Panc1 (cell line): ENCODE measurements at regions not wholly inside any gene's neighbourhood (a gene's known extent, or its start where the extent isn't known, plus 50 kb on each side); places are given as distances from the start of the nearest gene placed in this dataset.

Experiments
- ATAC-seq: fragments of 200-7000 bp; cut with Tn5 transposase; 2 replicates; pipeline ENCODE4 v1.9.1; 2020; ENCODE audit warnings: mild to moderate bottlenecking, moderate library complexity
- BruUV-seq: library from RNA; stranded (reverse); fragments of 400-500 nt; replicated peaks from 2 replicates; lab custom pipeline; 2021; lab: Mats Ljungman, UMichigan
- CTCF ChIA-PET: fragments of 300-600 bp; sonication (Branson Sonifier 250); formaldehyde crosslinking; loops from one replicate; lab custom pipeline; 2022; ENCODE audit warnings: antibody characterized with exemption; lab: Charles Lee
- POLR2A ChIA-PET: fragments of 300-600 bp; sonication (Branson Sonifier 250); formaldehyde crosslinking; loops from one replicate; lab custom pipeline; 2022; ENCODE audit warnings: antibody characterized with exemption; lab: Charles Lee
- DNase-seq: peaks from one replicate; pipeline ENCODE4 v3.0.0-alpha.2; 2010; ENCODE audit warnings: low read depth, low spot score
- H3K27ac ChIP-seq: 2 replicates; pipeline ENCODE4 v1.5.1; 2011; ENCODE audit warnings: mild to moderate bottlenecking, low read length, inconsistent platforms
- H3K27me3 ChIP-seq: fragments of 200-500 bp; sonication (Bioruptor generic); 2 replicates; pipeline ENCODE4 v1.6.0; 2014; ENCODE audit warnings: low read length, inconsistent platforms; ENCODE audit not compliant: control insufficient read depth, insufficient read depth
- H3K36me3 ChIP-seq: fragments of 200-500 bp; sonication (Bioruptor generic); 2 replicates; pipeline ENCODE4 v1.5.1; 2014; ENCODE audit warnings: inconsistent platforms, mild to moderate bottlenecking, low read length, moderate library complexity; ENCODE audit not compliant: control insufficient read depth, insufficient read depth
- H3K4me1 ChIP-seq: 2 replicates; pipeline ENCODE4 v1.5.1; 2011; ENCODE audit warnings: inconsistent platforms, mild to moderate bottlenecking, low read length, moderate library complexity; ENCODE audit not compliant: control insufficient read depth, insufficient read depth
- H3K4me3 ChIP-seq, 2 experiments: 2 replicates each; pipeline ENCODE4 v1.5.1; 2011 to 2012; ENCODE audit warnings: low read depth in 2 of 2, low read length in 2 of 2, mild to moderate bottlenecking in 2 of 2, inconsistent platforms in 1 of 2, moderate library complexity in 1 of 2
- H3K9me3 ChIP-seq: fragments of 200-500 bp; sonication (Bioruptor generic); 2 replicates; pipeline ENCODE4 v1.5.1; 2014; ENCODE audit warnings: low read depth, mild to moderate bottlenecking, inconsistent platforms, low read length, moderate library complexity; ENCODE audit not compliant: control insufficient read depth, insufficient read depth
- POLR2AphosphoS5 ChIP-seq: IDR thresholded peaks from 2 replicates; pipeline ENCODE4 v1.6.1; 2012; ENCODE audit warnings: mild to moderate bottlenecking, low read depth, low read length, moderate library complexity
- SIN3A ChIP-seq: IDR thresholded peaks from 2 replicates; pipeline ENCODE4 v1.6.1; 2012; ENCODE audit warnings: low read depth, mild to moderate bottlenecking, low read length, moderate library complexity, borderline replicate concordance; ENCODE audit not compliant: insufficient read depth
- TCF7L2 ChIP-seq: IDR thresholded peaks from 2 replicates; pipeline ENCODE4 v1.6.1; 2011; ENCODE audit warnings: mild to moderate bottlenecking, low read depth, low read length, inconsistent platforms
- in situ Hi-C: cut with HindIII; loops from 2 replicates; pipeline ENCODE4 v1.10.0; 2016; ENCODE audit warnings: low sequenced_read_pairs, low pct_unique_long_range_greater_than_20kb
- intact Hi-C: fragments of 100-400 bp; cut with micrococcal nuclease; formaldehyde crosslinking; loops from one replicate; pipeline ENCODE4 v1.10.0; 2022; ENCODE audit not compliant: unreplicated experiment
- TF ChIP-seq, protein P1 (sequence below), 2 experiments: IDR thresholded peaks; 2 replicates each; pipeline ENCODE4 v1.6.1; 2011 to 2012; ENCODE audit warnings: low read depth in 2 of 2, control low read depth in 1 of 2, low read length in 1 of 2, mild to moderate bottlenecking in 1 of 2, moderate library complexity in 1 of 2; ENCODE audit not compliant: insufficient read depth in 1 of 2
- TF ChIP-seq, protein P2 (sequence below): fragments of 450-650 bp; IDR thresholded peaks from 2 replicates; pipeline ENCODE4 v1.5.1; 2017; ENCODE audit warnings: mild to moderate bottlenecking

DNA sequence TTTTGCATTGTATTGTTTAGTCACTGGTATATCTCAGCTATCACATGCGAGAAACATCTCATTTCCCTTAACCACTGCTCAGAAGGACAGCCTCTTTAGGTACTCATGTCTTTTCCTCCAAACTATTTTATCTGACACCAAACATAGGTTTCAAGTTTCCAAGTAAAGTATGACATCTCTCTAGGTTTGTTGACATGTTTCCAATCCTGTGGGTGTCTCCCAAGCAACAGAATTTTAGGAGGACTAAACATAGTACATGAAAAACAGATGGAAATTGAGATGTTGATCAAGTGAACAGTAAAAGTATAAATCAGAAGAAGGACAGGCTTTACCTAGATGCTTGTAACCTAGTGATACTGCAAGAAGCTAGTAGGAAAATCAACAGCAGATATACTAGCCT is 371.4 kb downstream of the DTHD1 start:
- no peak for TF ChIP-seq POLR2AphosphoS5
- TF ChIP-seq, protein P1, sequence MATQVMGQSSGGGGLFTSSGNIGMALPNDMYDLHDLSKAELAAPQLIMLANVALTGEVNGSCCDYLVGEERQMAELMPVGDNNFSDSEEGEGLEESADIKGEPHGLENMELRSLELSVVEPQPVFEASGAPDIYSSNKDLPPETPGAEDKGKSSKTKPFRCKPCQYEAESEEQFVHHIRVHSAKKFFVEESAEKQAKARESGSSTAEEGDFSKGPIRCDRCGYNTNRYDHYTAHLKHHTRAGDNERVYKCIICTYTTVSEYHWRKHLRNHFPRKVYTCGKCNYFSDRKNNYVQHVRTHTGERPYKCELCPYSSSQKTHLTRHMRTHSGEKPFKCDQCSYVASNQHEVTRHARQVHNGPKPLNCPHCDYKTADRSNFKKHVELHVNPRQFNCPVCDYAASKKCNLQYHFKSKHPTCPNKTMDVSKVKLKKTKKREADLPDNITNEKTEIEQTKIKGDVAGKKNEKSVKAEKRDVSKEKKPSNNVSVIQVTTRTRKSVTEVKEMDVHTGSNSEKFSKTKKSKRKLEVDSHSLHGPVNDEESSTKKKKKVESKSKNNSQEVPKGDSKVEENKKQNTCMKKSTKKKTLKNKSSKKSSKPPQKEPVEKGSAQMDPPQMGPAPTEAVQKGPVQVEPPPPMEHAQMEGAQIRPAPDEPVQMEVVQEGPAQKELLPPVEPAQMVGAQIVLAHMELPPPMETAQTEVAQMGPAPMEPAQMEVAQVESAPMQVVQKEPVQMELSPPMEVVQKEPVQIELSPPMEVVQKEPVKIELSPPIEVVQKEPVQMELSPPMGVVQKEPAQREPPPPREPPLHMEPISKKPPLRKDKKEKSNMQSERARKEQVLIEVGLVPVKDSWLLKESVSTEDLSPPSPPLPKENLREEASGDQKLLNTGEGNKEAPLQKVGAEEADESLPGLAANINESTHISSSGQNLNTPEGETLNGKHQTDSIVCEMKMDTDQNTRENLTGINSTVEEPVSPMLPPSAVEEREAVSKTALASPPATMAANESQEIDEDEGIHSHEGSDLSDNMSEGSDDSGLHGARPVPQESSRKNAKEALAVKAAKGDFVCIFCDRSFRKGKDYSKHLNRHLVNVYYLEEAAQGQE (IDR thresholded peaks at IDR 0.05; ENCODE audit: insufficient read depth in 1 of 2, low read depth in 2 of 2, low read length in 1 of 2), result no peak
- Histone ChIP-seq H3K9me3 (no peaks in the 10 kb centered on the region), H3K4me1 (no peaks in the 10 kb centered on the region), H3K4me3 (no peak overlapping the region), H3K27me3 (no peaks in the 10 kb centered on the region), H3K36me3 (no peaks in the 10 kb centered on the region), H3K27ac (no peak overlapping the region)
- DNase-seq, result no peak
- ChIA-PET CTCF (no interaction called here), POLR2A (no interaction called here)
- intact Hi-C loops, result no loop called here
- in situ Hi-C loops, result no loop called here
- no TSS peak for BruUV-seq
- ATAC-seq, result no peak

DNA sequence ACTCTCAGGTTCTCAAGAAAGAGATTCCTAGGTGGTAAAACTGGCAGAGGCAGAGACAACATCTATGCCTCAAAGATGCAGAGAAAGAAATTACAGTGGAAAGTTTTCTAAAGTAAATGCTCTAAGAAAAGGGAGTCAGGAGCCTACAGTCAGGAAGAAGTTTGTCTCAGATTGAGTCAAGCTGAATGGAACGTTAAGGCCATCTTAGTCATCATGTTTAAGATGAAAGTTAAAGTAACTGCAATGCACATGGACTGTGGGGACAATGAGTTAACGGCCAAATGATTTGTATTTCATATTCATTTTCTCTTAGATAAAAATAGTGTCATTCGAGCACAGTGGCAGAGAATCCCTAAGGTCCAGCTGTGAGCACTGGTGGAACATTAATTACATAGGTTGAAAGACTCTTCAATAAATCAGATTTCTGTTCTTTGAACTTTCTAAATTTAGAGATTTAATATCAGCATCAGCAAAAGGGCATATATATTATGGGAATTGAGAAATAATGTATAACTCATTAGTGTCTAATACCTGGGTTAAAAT is 384.6 kb downstream of the DTHD1 start:
- H3K36me3 ChIP-seq, result no peaks in the 10 kb centered on the region
- no peak overlapping the region for H3K27ac ChIP-seq
- TF ChIP-seq POLR2AphosphoS5 (no peak), TCF7L2 (no peak), SIN3A (no peak)
- TF ChIP-seq, protein P1 (IDR thresholded peaks at IDR 0.05; ENCODE audit: insufficient read depth in 1 of 2, low read depth in 2 of 2, low read length in 1 of 2), result no peak
- TF ChIP-seq, protein P2, sequence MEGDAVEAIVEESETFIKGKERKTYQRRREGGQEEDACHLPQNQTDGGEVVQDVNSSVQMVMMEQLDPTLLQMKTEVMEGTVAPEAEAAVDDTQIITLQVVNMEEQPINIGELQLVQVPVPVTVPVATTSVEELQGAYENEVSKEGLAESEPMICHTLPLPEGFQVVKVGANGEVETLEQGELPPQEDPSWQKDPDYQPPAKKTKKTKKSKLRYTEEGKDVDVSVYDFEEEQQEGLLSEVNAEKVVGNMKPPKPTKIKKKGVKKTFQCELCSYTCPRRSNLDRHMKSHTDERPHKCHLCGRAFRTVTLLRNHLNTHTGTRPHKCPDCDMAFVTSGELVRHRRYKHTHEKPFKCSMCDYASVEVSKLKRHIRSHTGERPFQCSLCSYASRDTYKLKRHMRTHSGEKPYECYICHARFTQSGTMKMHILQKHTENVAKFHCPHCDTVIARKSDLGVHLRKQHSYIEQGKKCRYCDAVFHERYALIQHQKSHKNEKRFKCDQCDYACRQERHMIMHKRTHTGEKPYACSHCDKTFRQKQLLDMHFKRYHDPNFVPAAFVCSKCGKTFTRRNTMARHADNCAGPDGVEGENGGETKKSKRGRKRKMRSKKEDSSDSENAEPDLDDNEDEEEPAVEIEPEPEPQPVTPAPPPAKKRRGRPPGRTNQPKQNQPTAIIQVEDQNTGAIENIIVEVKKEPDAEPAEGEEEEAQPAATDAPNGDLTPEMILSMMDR, result no peak
- no peaks in the 10 kb centered on the region for H3K9me3 ChIP-seq
- in situ Hi-C loops, result no loop called here
- DNase-seq (no peak), ATAC-seq (no peak)
- H3K27me3 ChIP-seq, result no peaks in the 10 kb centered on the region
- CTCF ChIA-PET, result no interaction called here
- no peak overlapping the region for H3K4me3 ChIP-seq
- intact Hi-C loops, result no loop called here
- H3K4me1 ChIP-seq, result no peaks in the 10 kb centered on the region
- POLR2A ChIA-PET, result no interaction called here
- no TSS peak for BruUV-seq
